ENCODE measurements at regions not wholly inside any gene's neighbourhood (a gene's known extent, or its start where the extent isn't known, plus 50 kb on each side); places are given as distances from the start of the nearest gene placed in this dataset.

GRCh38 chr12:59452259-59452658 is 143.6 kb upstream of the SLC16A7 start:
- DNase-seq (ENCODE audit: low read depth, low spot score), result no peak
- RAD21 ChIA-PET (ENCODE audit: unreplicated experiment), result no interaction called here
- 8% methylated on average over 1 of the region's 1 CpG for WGBS (ENCODE audit: insufficient coverage, insufficient replicate concordance, low lambda C conversion rate, missing lambda C conversion rate)
- POLR2A ChIA-PET, result no interaction called here
- CTCF ChIA-PET, result no interaction called here
- H4K20me1 ChIP-seq (ENCODE audit: control insufficient read depth, insufficient read depth), result no peaks in the 10 kb centered on the region
- H3K9me3 ChIP-seq (replicated peaks; ENCODE audit: control insufficient read depth, insufficient read depth, low read length), result no peaks in the 10 kb centered on the region
- H3K4me1 ChIP-seq (ENCODE audit: control insufficient read depth, insufficient read depth, low read length), result no peaks in the 10 kb centered on the region
- no peak overlapping the region for H2AFZ ChIP-seq (ENCODE audit: control insufficient read depth, low read depth, low read length)
- no peak for ATAC-seq
- no peak for FAIRE-seq
- in situ Hi-C loops (cut with MboI) (no loop called here), intact Hi-C loops (cut with micrococcal nuclease; ENCODE audit: unreplicated experiment) (no loop called here)
- no peaks in the 10 kb centered on the region for H3K27me3 ChIP-seq (replicated peaks in 1 of 2; ENCODE audit: control insufficient read depth in 2 of 2, insufficient read depth in 2 of 2, low read length in 1 of 2)
- no peak overlapping the region for H3K4me2 ChIP-seq (ENCODE audit: control insufficient read depth, insufficient read depth)
- SMC1A ChIA-PET (ENCODE audit: uncharacterized antibody, unreplicated experiment), result interaction anchor here (1.3 kb wide), 1 partner anchor 22 kb away, joined by 3 read pairs; no protein-coding TSS in a partner anchor
- BruUV-seq (replicated peaks), result no TSS peak
- H3K79me2 ChIP-seq (ENCODE audit: control insufficient read depth, insufficient read depth, low read length), result no peaks in the 10 kb centered on the region
- no peaks in the 10 kb centered on the region for H3K36me3 ChIP-seq (ENCODE audit: control insufficient read depth in 2 of 2, insufficient read depth in 2 of 2, low read length in 1 of 2)
- H3K9ac ChIP-seq (ENCODE audit: control insufficient read depth, insufficient read depth, low read length), result no peak overlapping the region
- H3K4me3 ChIP-seq, result no peak overlapping the region
- H3K27ac ChIP-seq (ENCODE audit: control insufficient read depth, insufficient read depth), result no peak overlapping the region
- no peak for TF ChIP-seq WRNIP1 (IDR thresholded peaks at IDR 0.05; ENCODE audit: borderline replicate concordance, low read depth, low read length)
- TF ChIP-seq TCF3 (IDR thresholded peaks at IDR 0.05; ENCODE audit: borderline replicate concordance, insufficient read depth, low read depth, low read length), result no peak
- TF ChIP-seq, protein P1, sequence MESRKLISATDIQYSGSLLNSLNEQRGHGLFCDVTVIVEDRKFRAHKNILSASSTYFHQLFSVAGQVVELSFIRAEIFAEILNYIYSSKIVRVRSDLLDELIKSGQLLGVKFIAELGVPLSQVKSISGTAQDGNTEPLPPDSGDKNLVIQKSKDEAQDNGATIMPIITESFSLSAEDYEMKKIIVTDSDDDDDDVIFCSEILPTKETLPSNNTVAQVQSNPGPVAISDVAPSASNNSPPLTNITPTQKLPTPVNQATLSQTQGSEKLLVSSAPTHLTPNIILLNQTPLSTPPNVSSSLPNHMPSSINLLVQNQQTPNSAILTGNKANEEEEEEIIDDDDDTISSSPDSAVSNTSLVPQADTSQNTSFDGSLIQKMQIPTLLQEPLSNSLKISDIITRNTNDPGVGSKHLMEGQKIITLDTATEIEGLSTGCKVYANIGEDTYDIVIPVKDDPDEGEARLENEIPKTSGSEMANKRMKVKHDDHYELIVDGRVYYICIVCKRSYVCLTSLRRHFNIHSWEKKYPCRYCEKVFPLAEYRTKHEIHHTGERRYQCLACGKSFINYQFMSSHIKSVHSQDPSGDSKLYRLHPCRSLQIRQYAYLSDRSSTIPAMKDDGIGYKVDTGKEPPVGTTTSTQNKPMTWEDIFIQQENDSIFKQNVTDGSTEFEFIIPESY (IDR thresholded peaks at IDR 0.05), result no peak
- no peak for TF ChIP-seq ESRRA (IDR thresholded peaks at IDR 0.05; ENCODE audit: low read length)
- no peak for TF ChIP-seq ZNF687 (IDR thresholded peaks at IDR 0.05)
- TF ChIP-seq, protein P2, sequence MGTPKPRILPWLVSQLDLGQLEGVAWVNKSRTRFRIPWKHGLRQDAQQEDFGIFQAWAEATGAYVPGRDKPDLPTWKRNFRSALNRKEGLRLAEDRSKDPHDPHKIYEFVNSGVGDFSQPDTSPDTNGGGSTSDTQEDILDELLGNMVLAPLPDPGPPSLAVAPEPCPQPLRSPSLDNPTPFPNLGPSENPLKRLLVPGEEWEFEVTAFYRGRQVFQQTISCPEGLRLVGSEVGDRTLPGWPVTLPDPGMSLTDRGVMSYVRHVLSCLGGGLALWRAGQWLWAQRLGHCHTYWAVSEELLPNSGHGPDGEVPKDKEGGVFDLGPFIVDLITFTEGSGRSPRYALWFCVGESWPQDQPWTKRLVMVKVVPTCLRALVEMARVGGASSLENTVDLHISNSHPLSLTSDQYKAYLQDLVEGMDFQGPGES (IDR thresholded peaks at IDR 0.05), result no peak
- no peak for TF ChIP-seq IKZF2 (IDR thresholded peaks at IDR 0.05)
- TF ChIP-seq SP1 (IDR thresholded peaks at IDR 0.05; ENCODE audit: low read depth, low read length), result no peak
- no peak for TF ChIP-seq NKRF (conservative IDR thresholded peaks at IDR 0.05)
- TF ChIP-seq CBX3 (IDR thresholded peaks at IDR 0.05; ENCODE audit: borderline replicate concordance, low read depth), result no peak
- no peak for TF ChIP-seq ZNF207 (IDR thresholded peaks at IDR 0.05; ENCODE audit: borderline replicate concordance)
- TF ChIP-seq, protein P3, sequence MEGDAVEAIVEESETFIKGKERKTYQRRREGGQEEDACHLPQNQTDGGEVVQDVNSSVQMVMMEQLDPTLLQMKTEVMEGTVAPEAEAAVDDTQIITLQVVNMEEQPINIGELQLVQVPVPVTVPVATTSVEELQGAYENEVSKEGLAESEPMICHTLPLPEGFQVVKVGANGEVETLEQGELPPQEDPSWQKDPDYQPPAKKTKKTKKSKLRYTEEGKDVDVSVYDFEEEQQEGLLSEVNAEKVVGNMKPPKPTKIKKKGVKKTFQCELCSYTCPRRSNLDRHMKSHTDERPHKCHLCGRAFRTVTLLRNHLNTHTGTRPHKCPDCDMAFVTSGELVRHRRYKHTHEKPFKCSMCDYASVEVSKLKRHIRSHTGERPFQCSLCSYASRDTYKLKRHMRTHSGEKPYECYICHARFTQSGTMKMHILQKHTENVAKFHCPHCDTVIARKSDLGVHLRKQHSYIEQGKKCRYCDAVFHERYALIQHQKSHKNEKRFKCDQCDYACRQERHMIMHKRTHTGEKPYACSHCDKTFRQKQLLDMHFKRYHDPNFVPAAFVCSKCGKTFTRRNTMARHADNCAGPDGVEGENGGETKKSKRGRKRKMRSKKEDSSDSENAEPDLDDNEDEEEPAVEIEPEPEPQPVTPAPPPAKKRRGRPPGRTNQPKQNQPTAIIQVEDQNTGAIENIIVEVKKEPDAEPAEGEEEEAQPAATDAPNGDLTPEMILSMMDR (IDR thresholded peaks at IDR 0.05 in 2 of 3, conservative IDR thresholded peaks at IDR 0.05 in 1 of 3; ENCODE audit: control insufficient read depth in 2 of 3, extremely low read depth in 1 of 3, insufficient read depth in 1 of 3, low read depth in 3 of 3, low read length in 3 of 3), result no peak
- TF ChIP-seq PML (IDR thresholded peaks at IDR 0.05; ENCODE audit: low read length), result no peak
- TF ChIP-seq MAX (IDR thresholded peaks at IDR 0.05; ENCODE audit: low read depth, low read length), result no peak

Measured in GM12878 (cell line).